ENCODE measurements at regions not wholly inside any gene's neighbourhood (a gene's known extent, or its start where the extent isn't known, plus 50 kb on each side); places are given as distances from the start of the nearest gene placed in this dataset.
"Not testable (repeated sequence)": the region's sequence is repeated elsewhere in the genome, so short reads cannot be mapped to it uniquely, and the experiment has no call there.

DNA sequence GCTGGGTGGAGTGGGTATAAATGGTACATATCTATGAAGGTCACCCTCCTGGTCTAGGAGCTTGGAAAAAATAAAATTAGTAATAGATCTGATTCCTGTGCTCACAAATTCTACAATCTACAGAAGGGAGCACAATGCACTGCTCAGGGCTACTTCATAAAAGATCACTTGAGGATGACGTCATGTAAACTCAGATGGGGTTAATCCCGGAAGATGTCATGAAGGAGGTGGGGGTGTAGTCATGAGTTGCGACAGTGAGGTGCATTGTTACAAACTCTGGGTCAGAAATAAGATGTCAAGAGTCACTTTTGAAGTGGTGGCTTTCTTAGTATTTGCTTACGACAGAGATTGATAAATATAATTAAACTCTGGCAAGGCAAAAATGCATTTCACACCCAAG lies 68.2 kb downstream of the LHX9 start:
- no peak for DNase-seq

DNA sequence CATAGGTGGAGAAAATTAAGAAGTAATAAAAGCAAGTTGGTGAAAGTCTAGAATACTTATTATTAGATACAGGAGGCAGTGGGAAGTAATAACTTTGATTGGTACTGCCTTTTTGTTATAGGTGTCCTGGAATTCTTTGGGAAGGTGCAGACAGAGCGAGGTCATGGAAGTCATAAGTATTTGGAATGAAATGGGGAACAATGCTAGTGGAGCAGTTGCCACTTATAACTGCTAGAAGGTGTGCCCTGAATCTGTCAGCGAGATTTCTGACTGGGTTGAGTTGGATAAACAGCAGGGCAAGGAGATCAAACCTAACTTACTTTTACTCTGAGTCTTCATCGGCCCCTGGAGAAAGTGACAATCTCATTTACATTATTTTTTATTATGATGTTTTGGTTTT lies 69.6 kb downstream of the LHX9 start:
- DNase-seq = no peak

DNA sequence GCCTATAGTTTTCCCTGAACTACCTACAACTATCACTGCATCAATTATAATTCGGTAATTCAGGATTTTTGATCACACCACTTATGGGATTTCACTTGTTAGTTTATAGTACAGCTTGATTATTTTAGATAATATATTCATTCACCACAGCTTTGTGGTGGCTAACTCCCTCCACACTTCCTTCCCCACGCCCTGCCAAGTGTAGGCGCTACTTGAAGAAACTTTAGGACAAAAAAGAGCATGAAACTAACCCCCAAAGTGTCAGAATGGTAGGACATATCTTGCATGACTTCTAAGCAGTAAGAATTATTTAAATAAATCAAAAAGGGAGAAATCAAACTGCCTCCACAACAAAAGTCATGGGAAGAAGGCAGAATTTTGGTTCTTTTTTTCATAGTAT lies 70.1 kb downstream of the LHX9 start:
- DNase-seq = no peak

DNA sequence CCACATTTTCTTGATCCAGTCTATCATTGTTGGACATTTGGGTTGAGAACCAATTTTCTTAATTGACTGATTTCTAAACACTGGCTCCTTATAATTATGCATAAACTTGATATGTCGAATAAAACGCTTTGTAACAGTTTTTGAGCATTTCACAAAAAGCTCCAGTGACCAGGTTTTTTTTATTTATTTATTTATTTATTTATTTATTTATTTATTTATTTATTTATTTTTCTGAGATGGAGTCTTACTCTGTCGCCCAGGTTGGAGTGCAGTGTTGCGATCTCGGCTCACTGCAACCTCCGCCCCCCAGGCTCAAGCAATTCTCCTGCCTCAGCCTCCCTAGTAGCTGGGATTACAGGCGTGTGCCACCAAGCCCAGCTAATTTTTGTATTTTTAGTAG lies 71.4 kb downstream of the LHX9 start:
- DNase-seq = not testable (repeated sequence)

DNA sequence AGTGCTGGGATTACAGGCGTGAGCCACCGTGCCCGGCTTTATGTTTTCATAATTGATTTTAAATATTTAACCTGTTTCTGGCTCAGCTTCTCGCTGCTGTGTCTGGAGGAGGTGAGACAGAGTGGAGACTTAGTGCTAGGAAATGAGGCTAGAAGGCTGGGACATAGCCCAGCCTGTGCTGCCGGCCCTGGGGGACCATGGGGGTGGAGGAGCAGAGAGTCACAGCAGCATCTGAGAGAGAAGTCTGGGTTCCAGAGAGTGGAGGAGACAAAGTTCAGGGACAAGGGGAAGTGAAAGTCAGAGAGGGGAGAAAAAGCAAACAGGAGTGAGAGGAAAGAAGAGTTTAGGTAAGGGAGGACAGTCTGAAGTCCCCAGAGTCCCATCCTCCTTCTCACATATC lies 71.9 kb downstream of the LHX9 start:
- DNase-seq = no peak

DNA sequence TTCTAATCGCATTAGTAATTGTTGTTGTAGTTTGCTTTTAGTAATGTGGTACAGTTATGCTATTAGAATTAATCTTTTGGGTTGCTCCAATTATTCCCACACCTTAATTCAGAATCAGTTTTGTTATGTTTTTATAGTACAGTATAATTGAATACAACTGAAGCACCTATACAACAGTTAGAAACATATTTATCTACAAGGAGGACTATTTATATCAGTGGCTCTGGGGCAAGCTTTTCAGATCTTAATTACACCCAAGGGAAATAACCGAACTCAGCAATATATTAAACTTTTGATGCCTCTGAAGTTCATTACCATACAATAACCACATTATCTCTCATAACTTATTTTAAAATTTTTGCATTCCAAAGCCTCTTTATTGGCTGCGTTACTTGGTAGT lies 74.4 kb downstream of the LHX9 start:
- no peak for DNase-seq

DNA sequence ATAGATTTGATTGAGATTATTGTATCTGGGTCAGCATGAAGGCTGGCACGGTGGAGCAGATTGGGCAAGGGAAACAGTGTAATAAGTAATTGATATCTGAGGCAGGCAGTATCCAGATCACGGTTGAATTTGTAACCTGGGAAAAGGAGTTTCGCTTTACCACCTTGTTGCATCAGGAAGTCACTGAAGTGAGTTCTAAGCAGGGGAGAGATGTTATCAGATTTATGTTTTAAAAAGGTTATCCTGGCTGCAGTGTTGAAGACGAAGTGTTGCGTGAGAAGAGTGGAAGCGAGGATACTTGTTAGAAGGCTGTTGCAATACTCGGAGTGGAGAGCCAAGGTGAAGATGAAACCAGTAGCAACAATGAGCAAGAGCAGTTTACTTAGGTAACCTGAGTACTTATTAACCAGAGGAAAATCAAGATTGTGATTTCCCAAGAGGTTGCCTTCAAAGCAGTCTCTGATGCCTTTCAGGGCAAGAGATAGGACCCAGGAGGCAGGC lies 77.8 kb downstream of the LHX9 start:
- no peak for DNase-seq

DNA sequence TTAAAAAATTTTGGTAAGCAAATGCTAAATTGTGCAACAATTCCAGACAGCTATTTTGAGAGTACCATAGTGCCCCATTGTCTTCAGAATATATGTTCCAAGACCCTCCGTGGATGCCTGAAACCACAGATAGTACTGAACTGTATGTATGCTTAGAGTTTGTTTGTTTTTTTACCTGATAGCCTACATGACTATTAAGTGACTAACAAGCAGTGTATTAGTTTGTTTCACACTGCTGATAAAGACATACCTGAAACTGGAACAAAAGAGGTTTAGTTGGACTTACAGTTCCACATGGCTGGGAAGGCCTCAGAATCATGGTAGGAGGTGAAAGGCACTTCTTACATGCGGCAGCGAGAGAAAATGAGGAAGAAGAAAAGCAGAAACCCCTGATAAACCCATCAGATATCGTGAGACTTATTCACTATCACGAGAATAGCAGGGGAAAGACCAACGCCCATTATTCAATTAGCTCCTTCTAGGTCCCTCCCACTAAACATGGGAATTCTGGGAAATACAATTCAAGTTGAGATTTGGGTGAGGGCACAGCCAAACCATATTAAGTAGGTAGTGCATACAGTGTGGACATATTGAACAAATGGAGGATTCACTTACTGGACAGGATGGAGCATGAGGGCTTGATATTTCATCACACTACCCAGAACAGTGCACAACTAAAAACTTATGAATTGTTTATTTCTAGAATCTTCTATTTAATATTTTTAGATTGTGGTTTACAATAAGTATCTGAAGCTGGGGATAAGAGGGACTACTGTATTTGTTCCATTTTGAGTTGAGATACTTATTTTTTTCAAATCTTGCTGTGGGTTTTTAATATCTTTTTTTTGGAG lies 78.5 kb downstream of the LHX9 start:
- no peak for DNase-seq

DNA sequence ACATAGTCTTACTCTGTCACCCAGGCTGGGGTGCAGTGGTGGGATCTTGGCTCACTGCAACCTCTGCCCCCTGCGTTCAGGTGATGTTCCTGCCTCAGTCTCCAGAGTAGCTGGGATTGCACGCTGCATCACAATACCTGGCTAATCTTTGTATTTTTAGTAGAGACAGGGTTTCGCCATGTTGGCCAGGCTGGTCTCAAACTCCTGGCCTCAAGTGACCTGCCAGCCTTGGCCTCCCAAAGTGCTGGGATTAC lies 79.0 kb downstream of the LHX9 start:
- not testable (repeated sequence) for DNase-seq

DNA sequence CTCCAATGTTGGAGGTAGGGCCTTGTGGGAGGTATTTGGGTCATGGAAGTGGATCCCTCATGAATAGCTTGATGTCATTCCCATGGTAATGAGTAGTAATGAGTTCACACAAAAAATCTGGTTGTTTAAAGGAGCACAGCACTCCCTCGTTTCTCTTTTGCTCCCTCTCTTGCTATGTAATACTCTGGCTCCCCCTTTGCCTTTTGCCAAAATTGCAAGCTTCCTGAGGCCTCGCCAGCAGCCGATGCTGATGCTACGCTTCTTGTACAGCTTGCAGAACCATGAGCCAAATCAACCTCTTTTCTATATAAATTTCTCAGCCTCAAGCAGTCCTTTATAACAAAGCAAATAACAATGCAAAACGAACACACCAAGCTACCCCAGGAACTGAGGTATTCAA lies 80.9 kb downstream of the LHX9 start:
- DNase-seq = no peak

DNA sequence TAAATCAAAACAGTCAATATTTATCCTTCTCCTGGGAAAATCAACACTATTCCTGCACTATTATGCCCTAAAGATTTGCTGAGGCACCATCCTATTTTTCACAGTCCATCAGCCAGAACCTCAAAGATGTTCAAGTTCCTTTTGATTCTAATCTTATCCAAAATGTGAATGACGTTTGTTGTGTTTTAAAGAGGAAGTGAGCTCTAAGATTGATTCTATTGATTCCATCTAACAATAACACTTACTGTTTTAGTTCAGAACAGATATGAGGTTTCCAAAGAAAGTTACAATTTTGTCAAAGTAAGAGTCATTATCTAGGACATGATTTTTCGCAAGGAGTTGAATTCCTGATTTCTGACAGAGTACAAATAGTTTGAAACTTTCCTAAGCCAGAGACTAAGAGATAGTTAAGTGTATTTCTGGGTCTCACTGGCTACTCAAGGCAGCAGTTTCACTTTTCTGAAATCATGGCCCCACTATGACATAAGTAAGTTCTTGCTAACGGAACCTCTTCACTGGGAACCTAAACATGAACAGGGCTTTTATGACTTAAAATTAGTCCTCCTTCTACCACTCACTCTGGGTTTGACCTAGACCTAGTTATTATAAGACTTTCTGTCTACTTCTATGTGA lies 84.7 kb downstream of the LHX9 start:
- DNase-seq = no peak

DNA sequence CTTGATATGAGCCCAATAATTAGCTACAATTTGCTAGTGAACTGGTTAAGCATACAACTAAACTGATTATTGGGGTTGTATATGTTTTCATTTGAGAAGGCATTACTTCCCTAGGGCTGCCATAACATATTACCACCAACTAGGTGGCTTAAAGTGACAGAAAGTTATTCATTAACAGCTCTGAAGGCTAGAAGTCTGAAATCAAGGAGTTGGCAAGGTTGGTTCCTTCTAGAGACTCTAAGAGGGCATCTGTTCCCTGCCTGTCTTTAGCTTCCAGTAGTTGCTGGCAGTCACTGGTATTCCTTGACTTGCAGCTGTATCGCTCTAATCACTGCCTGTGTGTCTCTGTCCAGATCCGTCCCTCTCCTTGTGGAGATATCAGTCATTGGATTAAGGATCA lies 86.3 kb downstream of the LHX9 start:
- no peak for DNase-seq

DNA sequence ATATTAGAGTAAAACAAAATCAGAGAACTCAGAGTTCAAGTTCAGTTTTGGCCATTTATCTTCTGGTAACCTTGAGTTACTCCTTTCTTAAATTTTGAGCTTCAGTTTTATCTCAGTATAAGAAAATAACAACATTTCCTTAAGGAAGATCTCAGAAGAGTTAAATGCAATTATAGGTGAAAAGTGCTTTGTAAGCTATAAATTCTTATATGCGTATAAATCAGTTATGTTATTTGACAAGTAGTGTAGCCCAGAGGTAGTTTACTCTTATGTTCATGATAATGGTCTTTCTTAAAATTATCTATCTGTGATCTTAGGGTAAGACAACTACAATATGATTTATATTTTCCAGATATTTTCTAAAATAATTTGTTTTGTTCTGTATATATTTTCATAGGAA lies 89.8 kb downstream of the LHX9 start:
- no peak for DNase-seq

DNA sequence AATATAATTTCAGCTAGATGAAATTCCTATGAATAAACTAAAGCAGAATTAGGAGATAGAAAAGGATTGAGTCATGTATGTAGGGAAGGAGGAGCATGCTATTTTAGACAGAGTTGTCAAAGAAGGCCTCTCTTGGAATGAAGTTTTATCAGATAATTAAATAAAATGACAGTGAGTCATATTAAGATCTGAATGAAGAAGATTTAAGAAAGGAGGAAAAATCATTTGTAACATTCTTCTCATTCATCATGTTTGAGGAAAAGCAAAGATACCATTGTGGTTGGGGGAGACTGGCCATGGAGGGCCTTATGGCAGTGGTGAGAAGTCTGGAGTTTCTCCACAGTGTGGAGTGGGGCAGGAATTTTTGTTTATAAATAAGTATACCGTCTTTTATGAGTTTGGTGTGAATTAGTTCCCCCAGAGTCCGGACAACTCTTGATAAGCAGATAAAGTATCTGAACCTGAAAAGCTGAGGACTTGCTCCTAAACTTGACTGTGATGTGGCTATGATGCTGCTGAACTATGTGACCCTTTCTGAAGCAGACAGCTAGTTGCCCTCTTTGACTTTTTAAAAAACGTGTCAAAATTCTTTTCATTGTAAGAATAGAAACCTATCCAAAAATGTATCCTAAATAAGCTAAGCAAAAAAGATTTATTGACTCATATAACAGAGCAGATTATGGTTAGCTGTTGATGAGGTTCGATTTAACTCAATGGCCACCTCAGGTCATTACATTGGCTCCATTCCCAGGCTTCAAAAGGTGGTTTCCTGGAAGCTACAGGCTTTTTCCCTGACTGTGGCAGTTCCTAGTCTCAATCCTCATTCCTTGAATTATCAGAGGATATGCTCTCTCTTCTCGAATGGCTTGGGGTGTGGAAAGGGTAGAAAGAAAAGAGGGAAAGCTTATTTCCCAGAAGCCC lies 90.8 kb downstream of the LHX9 start:
- no peak for DNase-seq

DNA sequence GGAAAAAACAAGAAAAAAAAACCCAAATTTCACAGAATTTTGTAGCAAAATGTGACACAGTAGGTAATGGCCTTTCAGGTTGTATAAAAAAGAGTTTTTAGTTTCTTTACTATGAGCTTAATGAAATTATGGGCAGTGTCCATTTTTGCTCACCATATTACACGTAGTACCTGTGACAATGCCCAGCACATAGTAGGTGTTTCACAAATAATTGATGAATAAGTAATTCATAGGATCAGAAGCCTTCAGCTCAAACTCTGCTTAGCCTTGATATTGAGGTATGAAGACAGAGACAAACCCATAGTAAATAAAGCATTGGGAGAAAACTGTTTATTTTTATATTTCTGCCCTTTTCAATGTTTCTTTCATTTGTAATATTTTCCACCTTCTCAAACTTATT lies 97.2 kb downstream of the LHX9 start:
- no peak for DNase-seq

DNA sequence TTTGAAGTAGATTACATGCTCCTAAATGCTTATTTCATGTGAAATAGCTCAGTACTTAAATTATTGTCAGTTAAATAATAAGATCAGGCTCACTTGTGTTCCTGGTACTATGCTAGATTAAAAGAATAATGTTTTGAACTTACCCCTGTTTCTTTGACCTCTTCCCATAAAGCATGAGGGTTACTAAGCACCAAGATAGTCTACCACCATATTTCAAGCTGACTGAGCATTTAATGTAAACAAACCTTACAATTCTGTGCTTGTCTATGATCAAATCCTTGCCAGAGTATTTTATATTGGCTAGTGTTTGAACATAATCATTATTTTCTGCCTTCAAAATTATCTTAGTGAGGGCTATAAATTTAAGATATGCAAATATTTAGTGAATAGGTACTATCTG lies 98.1 kb downstream of the LHX9 start:
- no peak for DNase-seq

DNA sequence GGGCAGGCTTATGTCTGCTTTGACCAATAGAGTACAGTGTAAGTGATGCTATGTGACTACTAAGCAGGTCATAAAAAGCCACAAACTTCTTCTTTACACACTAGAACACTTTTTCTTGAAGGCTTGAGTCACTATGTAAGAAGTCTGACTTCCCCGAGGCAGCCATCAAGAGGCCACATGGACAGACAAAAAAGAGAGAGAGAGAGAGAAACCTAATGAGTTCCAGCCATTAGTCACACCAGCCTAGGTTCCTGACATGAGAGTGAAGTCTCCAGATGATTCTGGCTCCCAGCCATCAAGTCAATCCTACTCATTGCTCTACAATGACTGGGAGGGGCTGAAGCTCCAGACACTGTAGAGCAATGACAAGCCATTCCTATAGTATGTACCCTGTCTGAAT lies 101.4 kb downstream of the LHX9 start:
- no peak for DNase-seq

DNA sequence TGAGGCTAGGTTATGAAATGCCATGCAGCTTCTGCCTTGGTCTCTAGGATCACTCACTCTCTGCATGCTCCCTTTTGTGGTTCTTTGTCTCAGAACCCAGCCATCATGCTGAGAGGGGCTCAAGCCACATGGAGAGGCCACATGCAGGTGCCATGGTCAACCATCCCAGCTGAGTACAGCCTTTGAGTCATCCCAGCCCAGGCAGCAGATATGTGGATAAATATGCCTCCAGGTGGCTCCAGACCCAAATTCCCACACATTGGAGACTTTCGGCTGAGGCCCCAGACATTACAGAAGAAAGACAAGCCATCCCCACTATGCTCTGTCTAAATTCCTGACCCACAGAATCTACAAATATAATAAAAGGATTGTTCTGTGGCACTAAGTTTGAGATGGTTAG lies 102.0 kb downstream of the LHX9 start:
- DNase-seq = no peak

DNA sequence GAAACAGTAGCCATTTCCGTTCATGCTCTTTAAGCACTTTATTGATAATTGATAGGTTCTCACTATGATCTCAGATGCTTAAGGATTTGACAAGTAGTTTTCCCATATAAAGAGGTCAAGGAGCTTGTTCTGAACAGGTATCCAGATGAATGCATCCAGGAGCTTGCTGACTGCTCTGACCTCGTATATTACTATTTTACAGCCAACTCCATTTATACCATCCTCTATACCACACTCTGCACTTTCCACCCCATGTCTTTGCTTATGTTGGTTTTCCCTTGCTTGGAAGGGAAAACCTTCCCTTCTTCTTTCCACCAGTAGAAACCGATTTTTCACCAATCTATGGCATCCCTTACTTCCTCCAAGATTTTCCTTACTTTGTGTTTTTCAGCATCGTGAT lies 107.2 kb downstream of the LHX9 start:
- DNase-seq = no peak

DNA sequence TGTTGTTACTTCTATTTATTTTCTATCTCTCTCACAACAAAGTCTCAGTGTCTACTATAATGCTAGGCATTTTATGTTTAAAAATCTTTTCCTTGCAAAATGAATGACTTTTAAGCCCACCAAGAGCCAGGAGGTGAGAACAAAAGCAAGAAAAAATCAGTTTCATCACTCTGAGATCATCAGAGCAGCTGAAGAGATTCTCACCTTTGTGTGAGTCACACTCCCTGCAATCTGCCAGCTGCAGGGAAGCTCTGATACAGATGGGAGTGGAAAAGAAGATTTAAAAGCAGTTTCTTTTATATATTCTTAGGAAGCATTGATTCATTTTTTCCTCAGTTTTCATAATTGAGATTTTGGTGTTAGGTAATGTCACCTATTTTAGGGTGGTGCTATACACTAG lies 107.6 kb downstream of the LHX9 start:
- peak in 7 of 56 donors; percentile 2 to 35 (median 7) for DNase-seq

DNA sequence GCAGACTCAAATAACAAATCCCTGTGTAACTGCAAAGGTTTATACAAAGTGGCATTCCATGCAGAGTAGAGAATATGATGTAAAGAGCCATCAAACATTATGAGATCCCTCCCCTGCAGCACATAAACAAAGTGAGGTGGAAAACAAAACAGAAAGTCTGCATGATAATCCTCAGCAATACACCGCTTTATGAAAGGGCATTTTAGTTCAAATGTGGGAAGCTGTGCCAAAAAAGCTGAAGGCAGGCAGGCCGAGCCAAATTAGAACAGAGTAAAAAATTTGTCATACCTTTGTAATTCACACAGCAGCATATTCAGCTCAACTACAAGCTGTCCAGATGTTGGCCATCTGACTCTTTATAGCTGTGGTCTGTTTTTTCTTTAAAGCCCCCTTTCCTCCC lies 113.5 kb downstream of the LHX9 start:
- no peak for DNase-seq

DNA sequence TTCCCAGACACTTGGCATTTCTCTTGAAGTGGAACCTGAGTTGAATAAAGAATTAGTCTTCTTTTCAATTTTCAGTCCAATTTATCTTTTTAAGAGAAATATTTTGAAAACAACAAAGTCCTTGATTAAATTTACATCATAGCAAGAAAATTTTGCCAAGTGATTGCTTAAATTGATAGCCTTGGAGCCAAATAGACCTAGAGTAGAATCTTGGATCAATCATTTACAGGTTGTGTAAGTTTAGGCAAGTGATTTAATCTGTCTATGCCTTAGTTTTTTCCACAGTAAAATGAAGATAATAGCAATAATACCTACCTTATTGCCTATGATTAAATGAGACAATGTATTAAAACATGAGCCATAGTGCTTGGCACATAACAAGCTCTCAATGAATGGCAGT lies 113.9 kb downstream of the LHX9 start:
- DNase-seq = no peak
